IMR-90 (cell line): ENCODE measurements at regions not wholly inside any gene's neighbourhood (a gene's known extent, or its start where the extent isn't known, plus 50 kb on each side); places are given as distances from the start of the nearest gene placed in this dataset.

Experiments
- CHD1 ChIP-seq: IDR thresholded peaks from 2 replicates; pipeline ENCODE4 v1.6.1; 2012; ENCODE audit warnings: low read depth, low read length, improper control_type of control experiment
- CTCF ChIP-seq: conservative IDR thresholded peaks from 2 replicates; pipeline ENCODE4 v1.5.1; 2012; ENCODE audit warnings: mild to moderate bottlenecking, low read depth, low read length, improper control_type of control experiment
- ELK1 ChIP-seq: fragments of 150-350 bp; IDR thresholded peaks from 2 replicates; pipeline ENCODE4 v1.6.1; 2016; ENCODE audit warnings: low read depth, mild to moderate bottlenecking, low read length, moderate library complexity, borderline replicate concordance
- MAFK ChIP-seq: IDR thresholded peaks from 2 replicates; pipeline ENCODE4 v1.6.1; 2012; ENCODE audit warnings: low read depth, low read length, improper control_type of control experiment
- MXI1 ChIP-seq: IDR thresholded peaks from 2 replicates; pipeline ENCODE4 v1.6.1; 2012; ENCODE audit warnings: low read depth, mild to moderate bottlenecking, low read length, moderate library complexity, borderline replicate concordance
- POLR2A ChIP-seq: IDR thresholded peaks from 2 replicates; pipeline ENCODE4 v1.6.1; 2012; ENCODE audit warnings: mild to moderate bottlenecking, low read depth, low read length
- RAD21 ChIP-seq: IDR thresholded peaks from 2 replicates; pipeline ENCODE4 v1.6.1; 2012; ENCODE audit warnings: low read length, improper control_type of control experiment
- RCOR1 ChIP-seq: IDR thresholded peaks from 2 replicates; pipeline ENCODE4 v1.6.1; 2012; ENCODE audit warnings: mild to moderate bottlenecking, low read length, improper control_type of control experiment; ENCODE audit not compliant: insufficient replicate concordance
- RFX5 ChIP-seq: IDR thresholded peaks from 2 replicates; pipeline ENCODE4 v1.8.0; 2012; ENCODE audit warnings: low read depth, mild to moderate bottlenecking, low read length, moderate library complexity
- SMC3 ChIP-seq: fragments of 150-350 bp; IDR thresholded peaks from 2 replicates; pipeline ENCODE4 v1.6.1; 2016; ENCODE audit warnings: low read depth, mild to moderate bottlenecking, antibody characterized with exemption, low read length, moderate library complexity
- USF2 ChIP-seq: fragments of 150-350 bp; IDR thresholded peaks from 2 replicates; pipeline ENCODE4 v1.6.1; 2017; ENCODE audit warnings: mild to moderate bottlenecking, antibody characterized with exemption, low read length, low read depth

GRCh38 chr1:40929155-40929554 lies 50.3 kb upstream of the CTPS1 start:
- TF ChIP-seq CHD1 (no peak), CTCF (no peak), POLR2A (no peak), MXI1 (no peak), MAFK (no peak), RCOR1 (no peak), RFX5 (no peak), SMC3 (no peak), ELK1 (no peak), RAD21 (no peak), USF2 (no peak)
